ENCODE measurements at regions not wholly inside any gene's neighbourhood (a gene's known extent, or its start where the extent isn't known, plus 50 kb on each side); places are given as distances from the start of the nearest gene placed in this dataset.

DNA sequence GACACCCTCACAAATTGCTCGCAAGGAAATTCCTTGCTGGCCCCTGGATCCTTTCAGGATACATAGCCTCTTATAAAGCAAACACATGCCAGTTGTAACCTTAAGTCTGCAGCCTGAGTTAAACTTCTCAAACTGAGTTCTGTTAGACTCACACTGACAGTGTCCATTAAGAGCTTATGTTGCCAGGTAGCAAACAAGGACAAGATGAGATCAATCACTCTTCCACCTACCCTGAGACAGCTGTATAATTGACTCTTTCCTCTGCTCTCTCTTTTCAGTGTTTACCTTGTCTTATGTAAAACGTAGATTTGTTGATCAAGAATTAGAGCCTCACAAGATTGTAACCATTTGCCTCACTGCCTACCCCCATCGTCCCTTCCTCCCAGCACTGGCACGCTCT is 359.8 kb downstream of the EPM2A start:
- Mint-ChIP-seq H3K36me3 (ENCODE audit: insufficient read depth, unreplicated experiment) (no peaks in the 10 kb centered on the region), H3K9me3 (ENCODE audit: unreplicated experiment) (peaks cover 10% of the 10 kb centered on the region), H3K27me3 (ENCODE audit: insufficient read depth, unreplicated experiment) (no peaks in the 10 kb centered on the region), H3K4me1 (ENCODE audit: low read depth, unreplicated experiment) (no peaks in the 10 kb centered on the region), H3K4me3 (ENCODE audit: unreplicated experiment) (no peak overlapping the region), H3K27ac (ENCODE audit: unreplicated experiment) (no peak overlapping the region)
- no peaks in the 10 kb centered on the region for H3K4me1 ChIP-seq
- intact Hi-C loops (cut with micrococcal nuclease; ENCODE audit: unreplicated experiment), result no loop called here
- no peaks in the 10 kb centered on the region for H3K36me3 ChIP-seq (ENCODE audit: control insufficient read depth, insufficient read depth, low read length)
- POLR2A ChIA-PET, result no interaction called here
- H3K4me3 ChIP-seq (ENCODE audit: low read depth, low read length), result no peak overlapping the region
- DNase-seq, result no peak
- no peaks in the 10 kb centered on the region for H3K27me3 ChIP-seq (replicated peaks; ENCODE audit: control insufficient read depth, insufficient read depth, low read length)
- CTCF ChIA-PET, result no interaction called here
- H3K9me3 ChIP-seq, result peaks cover 2% of the 10 kb centered on the region
- no TSS peak for BruUV-seq (replicated peaks)
- TF ChIP-seq, protein P1, sequence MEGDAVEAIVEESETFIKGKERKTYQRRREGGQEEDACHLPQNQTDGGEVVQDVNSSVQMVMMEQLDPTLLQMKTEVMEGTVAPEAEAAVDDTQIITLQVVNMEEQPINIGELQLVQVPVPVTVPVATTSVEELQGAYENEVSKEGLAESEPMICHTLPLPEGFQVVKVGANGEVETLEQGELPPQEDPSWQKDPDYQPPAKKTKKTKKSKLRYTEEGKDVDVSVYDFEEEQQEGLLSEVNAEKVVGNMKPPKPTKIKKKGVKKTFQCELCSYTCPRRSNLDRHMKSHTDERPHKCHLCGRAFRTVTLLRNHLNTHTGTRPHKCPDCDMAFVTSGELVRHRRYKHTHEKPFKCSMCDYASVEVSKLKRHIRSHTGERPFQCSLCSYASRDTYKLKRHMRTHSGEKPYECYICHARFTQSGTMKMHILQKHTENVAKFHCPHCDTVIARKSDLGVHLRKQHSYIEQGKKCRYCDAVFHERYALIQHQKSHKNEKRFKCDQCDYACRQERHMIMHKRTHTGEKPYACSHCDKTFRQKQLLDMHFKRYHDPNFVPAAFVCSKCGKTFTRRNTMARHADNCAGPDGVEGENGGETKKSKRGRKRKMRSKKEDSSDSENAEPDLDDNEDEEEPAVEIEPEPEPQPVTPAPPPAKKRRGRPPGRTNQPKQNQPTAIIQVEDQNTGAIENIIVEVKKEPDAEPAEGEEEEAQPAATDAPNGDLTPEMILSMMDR (IDR thresholded peaks at IDR 0.05; ENCODE audit: insufficient read depth in 1 of 2, low read depth in 1 of 2, low read length in 1 of 2, severe bottlenecking in 1 of 2, unreplicated experiment in 1 of 2), result no peak

DNA sequence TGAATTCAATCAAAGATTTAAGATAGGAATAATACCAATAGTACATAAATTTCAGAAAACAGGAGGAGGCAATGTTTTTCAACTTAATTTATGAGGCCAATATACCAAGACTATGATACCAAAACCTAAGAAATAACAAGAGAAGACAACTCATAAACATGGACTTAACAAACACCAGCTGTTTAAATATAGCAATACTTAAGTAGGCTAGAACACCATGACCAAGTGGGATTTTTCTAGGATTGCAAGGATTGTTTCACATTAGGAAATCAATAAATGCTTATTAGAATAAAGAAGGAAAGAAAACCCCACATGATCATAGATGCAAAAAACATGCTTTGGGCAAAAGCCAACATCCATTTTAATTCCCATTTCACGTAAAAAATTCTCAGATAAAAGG is 355.1 kb downstream of the EPM2A start:
- intact Hi-C loops (cut with micrococcal nuclease; ENCODE audit: unreplicated experiment), result no loop called here
- Mint-ChIP-seq H3K27me3 (ENCODE audit: insufficient read depth, unreplicated experiment) (no peaks in the 10 kb centered on the region), H3K4me3 (ENCODE audit: unreplicated experiment) (no peak overlapping the region), H3K4me1 (ENCODE audit: low read depth, unreplicated experiment) (no peaks in the 10 kb centered on the region), H3K9me3 (ENCODE audit: unreplicated experiment) (peaks cover 10% of the 10 kb centered on the region), H3K36me3 (ENCODE audit: insufficient read depth, unreplicated experiment) (no peaks in the 10 kb centered on the region), H3K27ac (ENCODE audit: unreplicated experiment) (no peak overlapping the region)
- TF ChIP-seq, protein P1 (IDR thresholded peaks at IDR 0.05; ENCODE audit: insufficient read depth in 1 of 2, low read depth in 1 of 2, low read length in 1 of 2, severe bottlenecking in 1 of 2, unreplicated experiment in 1 of 2), result no peak
- Histone ChIP-seq H3K4me3 (ENCODE audit: low read depth, low read length) (no peak overlapping the region), H3K9me3 (peaks cover 2% of the 10 kb centered on the region), H3K27me3 (replicated peaks; ENCODE audit: control insufficient read depth, insufficient read depth, low read length) (no peaks in the 10 kb centered on the region), H3K4me1 (no peaks in the 10 kb centered on the region), H3K36me3 (ENCODE audit: control insufficient read depth, insufficient read depth, low read length) (no peaks in the 10 kb centered on the region)
- DNase-seq, result no peak
- BruUV-seq (replicated peaks), result no TSS peak
- CTCF ChIA-PET, result no interaction called here
- POLR2A ChIA-PET, result no interaction called here

GRCh38 chr6:145381941-145382340 is 353.4 kb downstream of the EPM2A start:
- CTCF ChIA-PET, result no interaction called here
- Mint-ChIP-seq H3K36me3 (ENCODE audit: insufficient read depth, unreplicated experiment) (no peaks in the 10 kb centered on the region), H3K4me3 (ENCODE audit: unreplicated experiment) (no peak overlapping the region), H3K4me1 (ENCODE audit: low read depth, unreplicated experiment) (no peaks in the 10 kb centered on the region), H3K27ac (ENCODE audit: unreplicated experiment) (no peak overlapping the region), H3K9me3 (ENCODE audit: unreplicated experiment) (no peaks in the 10 kb centered on the region), H3K27me3 (ENCODE audit: insufficient read depth, unreplicated experiment) (no peaks in the 10 kb centered on the region)
- TF ChIP-seq, protein P1 (IDR thresholded peaks at IDR 0.05; ENCODE audit: insufficient read depth in 1 of 2, low read depth in 1 of 2, low read length in 1 of 2, severe bottlenecking in 1 of 2, unreplicated experiment in 1 of 2), result no peak
- POLR2A ChIA-PET, result no interaction called here
- no peak overlapping the region for H3K4me3 ChIP-seq (ENCODE audit: low read depth, low read length)
- DNase-seq, result no peak
- BruUV-seq (replicated peaks), result no TSS peak
- no peaks in the 10 kb centered on the region for H3K4me1 ChIP-seq
- no peaks in the 10 kb centered on the region for H3K27me3 ChIP-seq (replicated peaks; ENCODE audit: control insufficient read depth, insufficient read depth, low read length)
- H3K36me3 ChIP-seq (ENCODE audit: control insufficient read depth, insufficient read depth, low read length), result no peaks in the 10 kb centered on the region
- intact Hi-C loops (cut with micrococcal nuclease; ENCODE audit: unreplicated experiment), result no loop called here
- no peaks in the 10 kb centered on the region; the same call in 1 of the 2 replicates for H3K9me3 ChIP-seq
